ENCODE measurements at regions not wholly inside any gene's neighbourhood (a gene's known extent, or its start where the extent isn't known, plus 50 kb on each side); places are given as distances from the start of the nearest gene placed in this dataset.

- TF ChIP-seq EZH2phosphoT487 (IDR thresholded peaks at IDR 0.05; ENCODE audit: borderline replicate concordance, low read length) (no peak), CTCF (conservative IDR thresholded peaks at IDR 0.05; ENCODE audit: low read depth, low read length) (no peak), EZH2 (IDR thresholded peaks at IDR 0.05; ENCODE audit: low read length, unreplicated experiment) (no peak)
Measured at GRCh38 chr15:38145651-38146111, 107.0 kb upstream of the SPRED1 start.
